SK-N-MC (cell line): ENCODE measurements at regions not wholly inside any gene's neighbourhood (a gene's known extent, or its start where the extent isn't known, plus 50 kb on each side); places are given as distances from the start of the nearest gene placed in this dataset.

ENCODE experiments used
- DNase-seq: peaks from one replicate; pipeline ENCODE4 v3.0.0-alpha.2; 2011; ENCODE audit warnings: low read depth, low spot score
- H3K27ac ChIP-seq: fragments of 200-600 bp; sonication (generic); 2 replicates; pipeline ENCODE4 v1.5.1; 2016; ENCODE audit warnings: mixed run types
- H3K36me3 ChIP-seq: fragments of 200-600 bp; sonication (generic); 2 replicates; pipeline ENCODE4 v1.6.1; 2017; ENCODE audit warnings: antibody characterized with exemption, low read length, mixed read lengths; ENCODE audit not compliant: insufficient read depth
- H3K4me3 ChIP-seq: fragments of 200-600 bp; sonication (generic); 2 replicates; pipeline ENCODE4 v1.5.1; 2016
- H3K9ac ChIP-seq: fragments of 200-600 bp; sonication (generic); 2 replicates; pipeline ENCODE4 v1.8.0; 2017; ENCODE audit warnings: mixed run types, mixed read lengths; ENCODE audit not compliant: insufficient read length
- H3K9me3 ChIP-seq: fragments of 200-600 bp; sonication (generic); 2 replicates; pipeline ENCODE4 v1.6.1; 2017; ENCODE audit warnings: low read depth, mild to moderate bottlenecking, antibody characterized with exemption, low read length, moderate library complexity, mixed read lengths
- EZH2 ChIP-seq: fragments of 200-600 bp; sonication (generic); IDR thresholded peaks from one replicate; pipeline ENCODE4 v1.6.1; 2017; ENCODE audit warnings: antibody characterized with exemption
- FOXP2 ChIP-seq: optimal IDR thresholded peaks from 2 replicates; pipeline ENCODE3; 2011; ENCODE audit warnings: mild to moderate bottlenecking, moderate library complexity; ENCODE audit not compliant: insufficient read depth; ENCODE audit errors: extremely low read length, control extremely low read depth
- POLR2AphosphoS5 ChIP-seq: IDR thresholded peaks from 2 replicates; pipeline ENCODE4 v1.6.1; 2012; ENCODE audit warnings: mild to moderate bottlenecking, low read depth, low read length, borderline replicate concordance

DNA sequence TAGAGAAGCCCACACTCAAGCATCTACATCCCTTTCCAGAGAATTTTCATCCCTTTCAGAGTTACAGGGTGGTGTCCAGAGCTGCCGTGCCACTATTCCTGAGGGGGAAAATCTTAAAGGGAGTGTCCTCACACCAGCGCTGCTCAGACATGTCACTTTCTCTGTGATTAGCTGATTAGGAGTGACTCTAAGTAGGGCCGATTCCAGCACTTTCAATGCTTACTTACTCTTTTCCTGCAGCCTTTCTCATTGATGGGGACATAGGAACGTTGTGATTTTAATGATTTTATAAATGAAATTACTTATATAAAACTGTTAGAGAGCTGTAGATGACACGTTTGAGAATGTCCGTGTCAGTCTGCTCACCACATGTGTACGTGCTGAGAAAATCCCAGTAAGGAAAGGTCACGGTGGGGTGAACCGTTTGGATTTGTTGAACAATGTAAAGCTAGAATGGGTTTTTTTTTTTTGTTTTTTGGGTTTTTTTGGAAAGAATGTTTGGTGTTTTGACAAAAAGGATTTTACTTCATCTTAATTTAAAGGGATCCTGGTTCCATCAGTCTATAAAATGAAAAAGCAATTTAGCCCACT lies 56.6 kb upstream of the SPATA13 start:
- Histone ChIP-seq H3K4me3 (no peak overlapping the region), H3K36me3 (no peaks in the 10 kb centered on the region), H3K9ac (no peak overlapping the region), H3K9me3 (no peaks in the 10 kb centered on the region), H3K27ac (no peak overlapping the region)
- no peak for DNase-seq
- TF ChIP-seq EZH2 (no peak), FOXP2 (no peak), POLR2AphosphoS5 (no peak)

DNA sequence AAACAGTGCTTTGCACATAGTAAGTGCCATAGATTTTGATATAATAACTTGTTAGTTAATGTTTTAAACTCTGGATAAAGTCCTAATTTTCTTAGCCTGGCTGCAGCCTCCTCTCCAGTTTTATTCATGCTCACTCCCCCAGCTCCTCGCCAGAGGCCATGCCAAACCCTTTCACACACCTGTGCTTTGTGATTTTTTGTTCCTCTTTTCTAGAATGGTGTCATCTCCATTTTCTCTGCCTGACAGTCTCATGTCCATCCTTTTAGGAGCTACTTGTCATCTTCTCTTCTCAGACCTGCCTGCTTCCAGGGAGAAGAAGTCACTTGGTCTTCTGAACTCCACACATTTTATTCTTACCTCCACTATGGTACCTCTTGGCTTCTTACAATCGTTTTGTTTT lies 55.8 kb upstream of the SPATA13 start:
- no peak overlapping the region for H3K4me3 ChIP-seq
- H3K36me3 ChIP-seq: no peaks in the 10 kb centered on the region
- H3K27ac ChIP-seq: no peak overlapping the region
- no peak for TF ChIP-seq POLR2AphosphoS5
- TF ChIP-seq EZH2: no peak
- TF ChIP-seq FOXP2: no peak
- H3K9me3 ChIP-seq: no peaks in the 10 kb centered on the region
- H3K9ac ChIP-seq: no peak overlapping the region
- no peak for DNase-seq

- Histone ChIP-seq H3K27ac (no peak overlapping the region), H3K9ac (no peak overlapping the region), H3K36me3 (no peaks in the 10 kb centered on the region), H3K9me3 (no peaks in the 10 kb centered on the region), H3K4me3 (no peak overlapping the region)
- DNase-seq: no peak
- no peak for TF ChIP-seq EZH2
- no peak for TF ChIP-seq FOXP2
- no peak for TF ChIP-seq POLR2AphosphoS5
These were observed 54.1 kb upstream of the SPATA13 start for GRCh38 chr13:24106429-24106828.

DNA sequence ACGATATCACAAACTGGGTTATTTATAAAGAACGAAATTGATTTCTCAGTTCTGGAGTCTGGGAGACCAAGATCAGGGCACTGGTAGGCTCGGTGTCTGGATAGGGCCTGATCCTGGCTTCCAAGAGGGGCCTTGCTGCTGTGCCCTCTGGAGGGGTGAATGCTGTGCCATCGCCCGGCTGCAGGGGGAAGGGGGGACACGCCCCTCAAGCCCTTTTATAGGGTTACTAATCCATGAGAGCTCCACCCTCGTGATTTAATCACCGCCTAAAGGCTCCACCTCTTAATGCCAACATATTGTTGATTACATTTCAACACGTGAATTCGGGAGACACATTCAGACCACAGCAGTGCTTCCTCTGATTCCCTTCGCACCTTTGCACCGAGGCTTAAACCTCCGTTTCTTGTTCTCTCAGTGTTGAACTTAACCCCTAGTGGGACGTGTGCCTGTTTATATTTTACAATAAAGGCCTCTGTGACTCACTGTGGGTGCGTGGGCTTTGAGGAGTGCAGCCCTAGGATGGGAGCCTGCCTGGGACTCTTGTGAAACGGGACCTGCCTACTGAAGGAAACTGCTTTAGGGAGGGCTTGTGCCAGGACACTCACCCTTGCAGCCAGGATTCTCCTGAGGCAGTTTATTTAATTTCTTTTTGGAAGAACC lies 52.4 kb upstream of the SPATA13 start:
- H3K9ac ChIP-seq: no peak overlapping the region

DNA sequence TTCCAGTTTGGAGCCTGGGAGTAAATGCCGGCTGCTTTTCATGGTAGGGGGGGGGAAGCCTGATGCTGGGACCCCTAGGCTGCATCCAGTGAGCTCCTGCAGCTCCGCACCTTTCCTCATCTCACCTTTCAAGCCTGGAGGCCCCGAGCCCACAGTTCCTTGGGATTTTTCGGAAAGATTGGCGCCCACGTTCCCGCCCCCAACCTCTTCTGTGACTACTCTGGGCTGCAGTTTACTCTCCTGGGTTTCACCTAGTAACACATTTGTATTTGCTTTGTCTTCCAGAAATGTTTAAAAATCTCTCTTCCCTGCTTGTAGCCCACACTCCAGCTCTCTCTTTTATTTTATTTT lies 51.9 kb upstream of the SPATA13 start:
- no peak overlapping the region for H3K9ac ChIP-seq
- TF ChIP-seq POLR2AphosphoS5: no peak
- no peak overlapping the region for H3K27ac ChIP-seq
- no peak overlapping the region for H3K4me3 ChIP-seq
- H3K9me3 ChIP-seq: no peaks in the 10 kb centered on the region
- no peak for DNase-seq
- no peaks in the 10 kb centered on the region for H3K36me3 ChIP-seq

More for the DNA sequence above, 52.4 kb upstream of the SPATA13 start:
- DNase-seq: no peak
- TF ChIP-seq FOXP2: no peak
- TF ChIP-seq EZH2: no peak
- TF ChIP-seq POLR2AphosphoS5: no peak
- H3K27ac ChIP-seq: no peak overlapping the region
- no peaks in the 10 kb centered on the region for H3K9me3 ChIP-seq
- H3K4me3 ChIP-seq: no peak overlapping the region
- no peaks in the 10 kb centered on the region for H3K36me3 ChIP-seq

DNA sequence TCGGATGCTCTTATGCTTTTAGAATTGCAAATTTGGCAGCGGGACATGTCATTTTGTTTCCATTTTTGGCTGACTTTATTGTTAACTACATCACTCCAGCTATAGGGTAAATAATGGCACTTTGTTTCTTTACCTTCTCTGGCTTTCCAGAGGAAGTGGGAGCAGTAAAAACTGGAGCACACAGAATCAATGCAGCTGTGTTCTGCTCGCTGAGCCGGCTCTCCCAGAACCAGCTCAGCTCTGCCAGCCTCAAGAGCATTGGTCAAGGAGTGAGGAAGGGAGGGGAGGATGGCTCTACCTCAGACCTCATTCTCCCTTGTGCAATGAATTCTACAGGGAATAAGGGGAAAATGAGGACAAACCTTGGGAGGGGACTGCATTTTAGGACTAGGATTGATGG lies 50.5 kb upstream of the SPATA13 start:
- no peak for DNase-seq
- Histone ChIP-seq H3K27ac (no peak overlapping the region), H3K9ac (no peak overlapping the region), H3K36me3 (no peaks in the 10 kb centered on the region), H3K4me3 (no peak overlapping the region), H3K9me3 (no peaks in the 10 kb centered on the region)
- TF ChIP-seq POLR2AphosphoS5 (no peak), FOXP2 (no peak), EZH2 (no peak)
